DOHH2 (cell line): ENCODE measurements at regions not wholly inside any gene's neighbourhood (a gene's known extent, or its start where the extent isn't known, plus 50 kb on each side); places are given as distances from the start of the nearest gene placed in this dataset.

Experiments
- CTCF ChIP-seq: fragments of 200-600 bp; sonication (generic); IDR thresholded peaks from one replicate; pipeline ENCODE4 v1.5.1; 2014; ENCODE audit warnings: antibody characterized with exemption, mild to moderate bottlenecking, low read depth, low read length; ENCODE audit not compliant: poor library complexity, severe bottlenecking
- EZH2phosphoT487 ChIP-seq: fragments of 200-600 bp; sonication (generic); IDR thresholded peaks from 2 replicates; pipeline ENCODE4 v1.6.1; 2017; ENCODE audit warnings: borderline replicate concordance, mild to moderate bottlenecking, antibody characterized with exemption, low read length, moderate library complexity, mixed read lengths

- TF ChIP-seq CTCF (no peak), EZH2phosphoT487 (no peak)
Measured at GRCh38 chr11:109954534-109954933, 138.7 kb upstream of the ZC3H12C start.
